Endothelial cell of umbilical vein (primary cell): ENCODE measurements at regions not wholly inside any gene's neighbourhood (a gene's known extent, or its start where the extent isn't known, plus 50 kb on each side); places are given as distances from the start of the nearest gene placed in this dataset.

Experiments
- BruUV-seq: library from RNA; stranded (reverse); fragments of 400-500 nt; replicated peaks from 2 replicates; lab custom pipeline; 2021; lab: Mats Ljungman, UMichigan
- CTCF ChIA-PET: fragments of 300-600, 350-600 bp; sonication (Branson Sonifier 250); formaldehyde crosslinking; loops from one replicate; lab custom pipeline; 2021; ENCODE audit warnings: antibody characterized with exemption, inconsistent platforms; lab: Charles Lee
- POLR2A ChIA-PET: fragments of 300-600, 350-600 bp; sonication (Branson Sonifier 250); formaldehyde crosslinking; loops from one replicate; lab custom pipeline; 2021; ENCODE audit warnings: antibody characterized with exemption, inconsistent platforms; lab: Charles Lee
- DNase-seq: peaks from one replicate; pipeline ENCODE4 v3.0.0-alpha.2; 2011; ENCODE audit warnings: low read depth, low spot score
- FAIRE-seq: peaks from 2 replicates; lab custom pipeline; 2011; peaks lifted over from hg19 to GRCh38; lab: Jason Lieb, UNC
- H2AFZ ChIP-seq: 2 replicates; pipeline ENCODE4 v1.6.0; 2012; ENCODE audit warnings: low read depth, low read length, control low read depth, inconsistent platforms
- H3K27ac ChIP-seq: 2 replicates; pipeline ENCODE4 v1.5.1; 2011; ENCODE audit warnings: low read depth, mild to moderate bottlenecking, control low read depth, low read length, moderate library complexity; ENCODE audit not compliant: insufficient read depth
- H3K27me3 ChIP-seq, 2 experiments: 2 replicates each; pipeline versions ENCODE4 v1.6.0 to v1.6.1; 2011; ENCODE audit warnings: low read length in 2 of 2, mixed read lengths in 1 of 2; ENCODE audit not compliant: control insufficient read depth in 2 of 2, insufficient read depth in 2 of 2
- H3K36me3 ChIP-seq, 2 experiments: 2 replicates in 1 of 2; 3 replicates in 1 of 2; pipeline ENCODE4 v1.5.1; 2011; ENCODE audit warnings: low read length in 2 of 2, mild to moderate bottlenecking in 1 of 2, moderate library complexity in 1 of 2; ENCODE audit not compliant: control insufficient read depth in 2 of 2, insufficient read depth in 2 of 2; ENCODE audit errors: extremely low read depth in 1 of 2
- H3K4me1 ChIP-seq: 3 replicates; pipeline ENCODE4 v1.5.1; 2011; ENCODE audit warnings: mild to moderate bottlenecking, low read length; ENCODE audit not compliant: control insufficient read depth, insufficient read depth; ENCODE audit errors: extremely low read depth
- H3K4me2 ChIP-seq: 2 replicates; pipeline ENCODE4 v1.6.1; 2011; ENCODE audit warnings: low read length, control low read depth, mixed read lengths; ENCODE audit not compliant: insufficient read depth
- H3K4me3 ChIP-seq, 3 experiments: fragments of 200-600 bp in 1 of 3; sonication (generic), shearing (Covaris generic) in 1 of 3; replicated peaks in 1 of 3; 2 replicates each; pipeline ENCODE4 v1.5.1; 2011 to 2016; ENCODE audit warnings: control low read depth in 3 of 3, low read length in 3 of 3, mild to moderate bottlenecking in 2 of 3, inconsistent platforms in 1 of 3, low read depth in 1 of 3, moderate library complexity in 1 of 3; ENCODE audit not compliant: insufficient read depth in 1 of 3
- H3K79me2 ChIP-seq: 2 replicates; pipeline ENCODE4 v1.6.0; 2012; ENCODE audit warnings: low read length, inconsistent platforms; ENCODE audit not compliant: control insufficient read depth, insufficient read depth
- H3K9ac ChIP-seq: replicated peaks from 2 replicates; pipeline ENCODE3; 2011; ENCODE audit warnings: low read length, control low read depth; ENCODE audit not compliant: insufficient read depth; ENCODE audit errors: extremely low read depth
- H3K9me1 ChIP-seq: replicated peaks from 3 replicates; pipeline ENCODE4 v1.6.0; 2011; ENCODE audit warnings: mild to moderate bottlenecking, low read length; ENCODE audit not compliant: control insufficient read depth, insufficient read depth; ENCODE audit errors: extremely low read depth
- H3K9me3 ChIP-seq: replicated peaks from 2 replicates; pipeline ENCODE4 v1.5.1; 2012; ENCODE audit warnings: low read length, inconsistent platforms; ENCODE audit not compliant: control insufficient read depth, insufficient read depth
- H4K20me1 ChIP-seq: replicated peaks from 2 replicates; pipeline ENCODE3; 2011; ENCODE audit warnings: mild to moderate bottlenecking, low read length; ENCODE audit not compliant: control insufficient read depth, insufficient read depth; ENCODE audit errors: extremely low read depth
- CTCF ChIP-seq, 2 donors: IDR thresholded peaks; 1 replicate in 1 of 2; 2 replicates in 1 of 2; pipeline ENCODE4 v1.5.1; 2011; ENCODE audit warnings: low read length in 2 of 2, mild to moderate bottlenecking in 2 of 2, moderate library complexity in 2 of 2, control low read depth in 1 of 2, inconsistent platforms in 1 of 2, low read depth in 1 of 2; ENCODE audit not compliant: insufficient read depth in 1 of 2; ENCODE audit errors: extremely low read depth in 1 of 2
- EZH2 ChIP-seq: IDR thresholded peaks from 2 replicates; pipeline ENCODE4 v1.6.1; 2012; ENCODE audit warnings: borderline replicate concordance, low read depth, mild to moderate bottlenecking, moderate library complexity, low read length, inconsistent platforms; ENCODE audit not compliant: severe bottlenecking
- GATA2 ChIP-seq: IDR thresholded peaks from 2 replicates; pipeline ENCODE4 v1.7.0; 2011; ENCODE audit warnings: low read depth, mild to moderate bottlenecking, moderate library complexity, mixed read lengths, low read length; ENCODE audit not compliant: insufficient read length, insufficient read depth
- JUN ChIP-seq: IDR thresholded peaks from 2 replicates; pipeline ENCODE4 v1.6.1; 2011; ENCODE audit warnings: borderline replicate concordance, low read depth; ENCODE audit not compliant: insufficient read length, insufficient read depth
- MAX ChIP-seq: IDR thresholded peaks from 2 replicates; pipeline ENCODE4 v1.6.1; 2011; ENCODE audit not compliant: insufficient read depth, insufficient read length
- MYC ChIP-seq: IDR thresholded peaks from one replicate; pipeline ENCODE4 v1.6.1; 2011; ENCODE audit warnings: mild to moderate bottlenecking, low read depth, low read length
- POLR2A ChIP-seq: IDR thresholded peaks from 2 replicates; pipeline ENCODE4 v1.6.1; 2012; ENCODE audit warnings: low read depth, mild to moderate bottlenecking, control low read depth, low read length
- POLR2AphosphoS5 ChIP-seq: IDR thresholded peaks from 2 replicates; pipeline ENCODE4 v1.6.1; 2012; ENCODE audit warnings: low read depth, mild to moderate bottlenecking, control low read depth, low read length, moderate library complexity; ENCODE audit not compliant: insufficient read depth
- dilution Hi-C: fragments of 300-500 bp; cut with MboI; formaldehyde crosslinking; loops from one replicate; pipeline ENCODE4 v1.15.0; 2019; ENCODE audit warnings: low sequenced_read_pairs; ENCODE audit not compliant: extremely low pct_ligation_motif_present
- intact Hi-C: fragments of 100-400 bp; cut with micrococcal nuclease; formaldehyde crosslinking; loops from one replicate; pipeline ENCODE4 v1.10.0; 2022

- Histone ChIP-seq H3K9me1 (no peaks in the 10 kb centered on the region), H3K27ac (no peak overlapping the region), H4K20me1 (no peaks in the 10 kb centered on the region), H3K4me2 (no peak overlapping the region), H3K4me3 (no peak overlapping the region), H2AFZ (no peak overlapping the region), H3K36me3 (no peaks in the 10 kb centered on the region), H3K79me2 (no peaks in the 10 kb centered on the region), H3K9ac (no peak overlapping the region), H3K4me1 (peaks cover 12% of the 10 kb centered on the region), H3K27me3 (no peaks in the 10 kb centered on the region), H3K9me3 (no peaks in the 10 kb centered on the region)
- intact Hi-C loops (no loop called here), dilution Hi-C loops (no loop called here)
- TF ChIP-seq MYC: no peak
- no peak for TF ChIP-seq POLR2A
- TF ChIP-seq CTCF (IDR thresholded peaks at IDR 0.05; ENCODE audit: extremely low read depth in 1 of 2, insufficient read depth in 1 of 2, low read depth in 1 of 2, low read length in 2 of 2): no peak
- TF ChIP-seq JUN: no peak
- TF ChIP-seq POLR2AphosphoS5: no peak
- TF ChIP-seq MAX: no peak
- no peak for TF ChIP-seq GATA2
- no peak for TF ChIP-seq EZH2
- POLR2A ChIA-PET: no interaction called here
- FAIRE-seq (no peak), DNase-seq (no peak)
- CTCF ChIA-PET: no interaction called here
- no TSS peak for BruUV-seq
These were observed 249.2 kb upstream of the ANKRD55 start for GRCh38 chr5:56482363-56482762.
